GM12892 (cell line): ENCODE measurements at regions not wholly inside any gene's neighbourhood (a gene's known extent, or its start where the extent isn't known, plus 50 kb on each side); places are given as distances from the start of the nearest gene placed in this dataset.

Source experiments
- POLR2A ChIP-seq: IDR thresholded peaks from 2 replicates; pipeline ENCODE4 v1.6.1; 2011; ENCODE audit warnings: low read depth, low read length, control low read depth
- POLR2AphosphoS5 ChIP-seq: IDR thresholded peaks from 2 replicates; pipeline ENCODE4 v1.6.1; 2011; ENCODE audit warnings: low read depth, low read length, control low read depth

GRCh38 chr6:21899708-21900107, 306.2 kb downstream of the SOX4 start:
- TF ChIP-seq POLR2A (no peak), POLR2AphosphoS5 (no peak)
